K562 (cell line): ENCODE measurements at regions not wholly inside any gene's neighbourhood (a gene's known extent, or its start where the extent isn't known, plus 50 kb on each side); places are given as distances from the start of the nearest gene placed in this dataset.
"Not testable (repeated sequence)": the region's sequence is repeated elsewhere in the genome, so short reads cannot be mapped to it uniquely, and the experiment has no call there.

ENCODE experiments used
- ATAC-seq: fragments of 200-7000 bp; cut with Tn5 transposase; 3 replicates; pipeline ENCODE4 v1.9.1; 2020; ENCODE audit warnings: moderate library complexity
- BruUV-seq: library from RNA; stranded (reverse); fragments of 400-500 nt; replicated peaks from 2 replicates; lab custom pipeline; 2021; lab: Mats Ljungman, UMichigan
- CTCF ChIA-PET: fragments of 300-600 bp; formaldehyde crosslinking; extraction: SDS; loops from one replicate; lab custom pipeline; 2021; ENCODE audit warnings: low intra/inter-chr PET ratio; lab: Yijun Ruan, JAX
- POLR2A ChIA-PET: fragments of 300-600, 350-650 bp; sonication (Branson Sonifier 250); formaldehyde crosslinking; extraction: SDS; loops from one replicate; lab custom pipeline; 2021; ENCODE audit warnings: antibody characterized with exemption, inconsistent platforms; lab: Yijun Ruan, JAX
- DNase-seq, 4 experiments: peaks; one replicate each; pipeline versions ENCODE4 v3.0.0 to v3.0.0-alpha.2; 2011 to 2018; ENCODE audit warnings: low spot score in 3 of 4, mixed read lengths in 3 of 4; ENCODE audit errors: extremely low read depth in 1 of 4
- FAIRE-seq: peaks from 2 replicates; lab custom pipeline; 2011; peaks lifted over from hg19 to GRCh38; lab: Jason Lieb, UNC
- H2AFZ ChIP-seq: 2 replicates; pipeline ENCODE4 v1.6.0; 2011; ENCODE audit warnings: low read depth, low read length, control low read depth, inconsistent platforms
- H3K27ac ChIP-seq: fragments of 200-600 bp; 3 replicates; pipeline ENCODE4 v1.8.0; 2011; ENCODE audit warnings: low read depth, mild to moderate bottlenecking, control low read depth, inconsistent platforms, low read length, moderate library complexity, mixed read lengths; ENCODE audit errors: extremely low read depth
- H3K27me3 ChIP-seq, 2 experiments: fragments of 300-600 bp in 1 of 2; 2 replicates in 1 of 2; 3 replicates in 1 of 2; pipeline versions ENCODE4 v1.6.0 to v1.8.0; 2011; ENCODE audit warnings: inconsistent platforms in 2 of 2, low read length in 2 of 2, mild to moderate bottlenecking in 1 of 2, mixed read lengths in 1 of 2, moderate library complexity in 1 of 2; ENCODE audit not compliant: control insufficient read depth in 2 of 2, insufficient read depth in 2 of 2
- H3K36me3 ChIP-seq: fragments of 300-600 bp; 3 replicates; pipeline ENCODE4 v1.8.0; 2011; ENCODE audit warnings: mild to moderate bottlenecking, low read length, inconsistent platforms; ENCODE audit not compliant: control insufficient read depth, insufficient read depth
- H3K4me1 ChIP-seq, 2 experiments: fragments of 200-600 bp in 1 of 2; replicated peaks in 1 of 2; 2 replicates in 1 of 2; 3 replicates in 1 of 2; pipeline versions ENCODE4 v1.5.1 to v1.8.0; 2011; ENCODE audit warnings: inconsistent platforms in 2 of 2, low read length in 2 of 2, mild to moderate bottlenecking in 1 of 2, mixed read lengths in 1 of 2, moderate library complexity in 1 of 2; ENCODE audit not compliant: control insufficient read depth in 2 of 2, insufficient read depth in 2 of 2
- H3K4me2 ChIP-seq: 2 replicates; pipeline ENCODE4 v1.6.1; 2011; ENCODE audit warnings: low read length, control low read depth, inconsistent platforms, mixed read lengths; ENCODE audit not compliant: insufficient read depth
- H3K4me3 ChIP-seq: fragments of 200-600 bp; sonication (generic), shearing (Covaris generic); 2 replicates; pipeline ENCODE4 v1.5.1; 2016; ENCODE audit warnings: control low read depth, inconsistent platforms
- H3K79me2 ChIP-seq: fragments of 200-600 bp; 3 replicates; pipeline ENCODE4 v1.8.0; 2011; ENCODE audit warnings: low read length, inconsistent platforms; ENCODE audit not compliant: control insufficient read depth, insufficient read depth
- H3K9ac ChIP-seq, 2 experiments: 2 replicates each; pipeline versions ENCODE4 v1.6.0 to v1.6.1; 2011; ENCODE audit warnings: low read depth in 2 of 2, low read length in 2 of 2, control low read depth in 1 of 2, inconsistent platforms in 1 of 2, mild to moderate bottlenecking in 1 of 2, mixed read lengths in 1 of 2; ENCODE audit not compliant: insufficient read depth in 1 of 2
- H3K9me1 ChIP-seq: one replicate; pipeline ENCODE4 v1.6.0; 2011; ENCODE audit warnings: inconsistent platforms, mild to moderate bottlenecking, low read length, moderate library complexity; ENCODE audit not compliant: control insufficient read depth, insufficient read depth
- H3K9me3 ChIP-seq: replicated peaks from 2 replicates; pipeline ENCODE4 v1.5.1; 2011; ENCODE audit warnings: low read depth, low read length, inconsistent platforms; ENCODE audit not compliant: control insufficient read depth, insufficient read depth
- H4K20me1 ChIP-seq: replicated peaks from 2 replicates; pipeline ENCODE4 v1.6.1; 2011; ENCODE audit warnings: low read length, inconsistent platforms, mixed read lengths; ENCODE audit not compliant: control insufficient read depth, insufficient read depth
- HMG20A ChIP-seq: fragments of 450-650 bp; formaldehyde crosslinking; conservative IDR thresholded peaks from 2 replicates; pipeline ENCODE4 v1.4.0; 2020; ENCODE audit warnings: mild to moderate bottlenecking, mixed read lengths
- KAT7 ChIP-seq: sonication (generic); formaldehyde crosslinking; IDR thresholded peaks from 2 replicates; pipeline ENCODE4 v1.8.0; 2022; ENCODE audit warnings: missing genetic modification reagents, mild to moderate bottlenecking, borderline replicate concordance
- MAFF ChIP-seq: IDR thresholded peaks from 2 replicates; pipeline ENCODE4 v1.6.1; 2012; ENCODE audit warnings: low read length, improper control_type of control experiment
- MTA3 ChIP-seq: fragments of 450-650 bp; formaldehyde crosslinking; IDR thresholded peaks from 2 replicates; pipeline ENCODE4 v1.6.1; 2017; ENCODE audit warnings: mild to moderate bottlenecking, borderline replicate concordance
- WGBS: fragments of 100-300 bp; shearing (Covaris generic); methylation state at CpG from one replicate; pipeline ENCODE4 v1.1.6; 2016; ENCODE audit warnings: low coverage, mixed read lengths; ENCODE audit not compliant: insufficient coverage; ENCODE audit errors: missing lambda C conversion rate; 5-methylcytosine and 5-hydroxymethylcytosine counted together
- in situ Hi-C: fragments of 300-500 bp; cut with MboI; formaldehyde crosslinking; loops from 4 replicates; pipeline ENCODE4 v1.15.0; 2018; ENCODE audit warnings: inconsistent platforms, mixed read lengths
- intact Hi-C: fragments of 100-400 bp; cut with micrococcal nuclease; formaldehyde crosslinking; loops from 2 replicates; pipeline ENCODE4 v1.14.2; 2022
- TF ChIP-seq, protein P1 (sequence below): fragments of 200-600 bp; sonication (generic); IDR thresholded peaks from one replicate; pipeline ENCODE4 v1.6.1; 2012; ENCODE audit warnings: mild to moderate bottlenecking, low read depth, low read length, inconsistent platforms

DNA sequence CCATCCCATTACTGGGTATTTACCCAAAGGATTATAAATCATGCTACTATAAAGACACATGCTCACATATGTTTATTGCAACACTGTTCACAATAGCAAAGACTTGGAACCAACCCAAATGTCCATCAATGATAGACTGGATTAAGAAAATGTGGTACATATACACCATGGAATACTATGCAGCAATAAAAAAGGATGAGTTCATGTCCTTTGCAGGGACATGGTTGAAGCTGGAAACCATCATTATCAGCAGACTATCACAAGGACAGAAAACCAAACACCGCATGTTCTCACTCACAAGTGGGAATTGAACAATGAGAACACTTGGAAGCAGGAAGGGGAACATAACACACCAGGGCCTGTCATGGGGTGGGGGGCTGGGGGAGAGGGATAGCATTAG, 249.6 kb upstream of the RASGRP1 start:
- H3K4me1 ChIP-seq, BruUV-seq, H3K36me3 ChIP-seq, H4K20me1 ChIP-seq, DNase-seq, POLR2A ChIA-PET, H3K4me3 ChIP-seq, intact Hi-C loops, ATAC-seq, H3K27me3 ChIP-seq, H3K27ac ChIP-seq, H3K9ac ChIP-seq, H3K9me1 ChIP-seq, H2AFZ ChIP-seq, H3K79me2 ChIP-seq, CTCF ChIA-PET, H3K4me2 ChIP-seq, H3K9me3 ChIP-seq, FAIRE-seq: not testable (repeated sequence)
- WGBS, result 0% methylated on average over 1 of the region's 1 CpG
- in situ Hi-C loops, result loop anchor here (25.0 kb wide), 1 partner anchor 773 kb away; the partner anchor contains the start of gene THBS1

GRCh38 chr15:38814891-38815290, 250.3 kb upstream of the RASGRP1 start:
- Histone ChIP-seq H3K27me3 (peaks cover 0 to 5% of the 10 kb centered on the region in 2 experiments; a peak in 2 of 5 replicates), H3K4me3 (no peak overlapping the region), H3K79me2 (no peaks in the 10 kb centered on the region), H3K27ac (no peak overlapping the region), H3K4me1 (no peaks in the 10 kb centered on the region), H3K9me3 (no peaks in the 10 kb centered on the region), H4K20me1 (no peaks in the 10 kb centered on the region), H2AFZ (no peak overlapping the region), H3K9me1 (no peaks in the 10 kb centered on the region), H3K9ac (no peak overlapping the region), H3K36me3 (no peaks in the 10 kb centered on the region), H3K4me2 (no peak overlapping the region)
- POLR2A ChIA-PET, result no interaction called here
- DNase-seq, result no peak
- no peak for ATAC-seq
- 0% methylated on average over 1 of the region's 1 CpG for WGBS
- intact Hi-C loops, result loop anchor here (5.0 kb wide), 1 partner anchor 177 kb away; no protein-coding TSS in a partner anchor
- BruUV-seq, result no TSS peak
- CTCF ChIA-PET, result no interaction called here
- in situ Hi-C loops, result loop anchor here (25.0 kb wide), 1 partner anchor 772 kb away; the partner anchor contains the start of gene THBS1
- FAIRE-seq, result no peak
- TF ChIP-seq MAFF (no peak), HMG20A (CRISPR knock-in tag) (no peak), KAT7 (no peak), MTA3 (no peak)
- TF ChIP-seq, protein P1, sequence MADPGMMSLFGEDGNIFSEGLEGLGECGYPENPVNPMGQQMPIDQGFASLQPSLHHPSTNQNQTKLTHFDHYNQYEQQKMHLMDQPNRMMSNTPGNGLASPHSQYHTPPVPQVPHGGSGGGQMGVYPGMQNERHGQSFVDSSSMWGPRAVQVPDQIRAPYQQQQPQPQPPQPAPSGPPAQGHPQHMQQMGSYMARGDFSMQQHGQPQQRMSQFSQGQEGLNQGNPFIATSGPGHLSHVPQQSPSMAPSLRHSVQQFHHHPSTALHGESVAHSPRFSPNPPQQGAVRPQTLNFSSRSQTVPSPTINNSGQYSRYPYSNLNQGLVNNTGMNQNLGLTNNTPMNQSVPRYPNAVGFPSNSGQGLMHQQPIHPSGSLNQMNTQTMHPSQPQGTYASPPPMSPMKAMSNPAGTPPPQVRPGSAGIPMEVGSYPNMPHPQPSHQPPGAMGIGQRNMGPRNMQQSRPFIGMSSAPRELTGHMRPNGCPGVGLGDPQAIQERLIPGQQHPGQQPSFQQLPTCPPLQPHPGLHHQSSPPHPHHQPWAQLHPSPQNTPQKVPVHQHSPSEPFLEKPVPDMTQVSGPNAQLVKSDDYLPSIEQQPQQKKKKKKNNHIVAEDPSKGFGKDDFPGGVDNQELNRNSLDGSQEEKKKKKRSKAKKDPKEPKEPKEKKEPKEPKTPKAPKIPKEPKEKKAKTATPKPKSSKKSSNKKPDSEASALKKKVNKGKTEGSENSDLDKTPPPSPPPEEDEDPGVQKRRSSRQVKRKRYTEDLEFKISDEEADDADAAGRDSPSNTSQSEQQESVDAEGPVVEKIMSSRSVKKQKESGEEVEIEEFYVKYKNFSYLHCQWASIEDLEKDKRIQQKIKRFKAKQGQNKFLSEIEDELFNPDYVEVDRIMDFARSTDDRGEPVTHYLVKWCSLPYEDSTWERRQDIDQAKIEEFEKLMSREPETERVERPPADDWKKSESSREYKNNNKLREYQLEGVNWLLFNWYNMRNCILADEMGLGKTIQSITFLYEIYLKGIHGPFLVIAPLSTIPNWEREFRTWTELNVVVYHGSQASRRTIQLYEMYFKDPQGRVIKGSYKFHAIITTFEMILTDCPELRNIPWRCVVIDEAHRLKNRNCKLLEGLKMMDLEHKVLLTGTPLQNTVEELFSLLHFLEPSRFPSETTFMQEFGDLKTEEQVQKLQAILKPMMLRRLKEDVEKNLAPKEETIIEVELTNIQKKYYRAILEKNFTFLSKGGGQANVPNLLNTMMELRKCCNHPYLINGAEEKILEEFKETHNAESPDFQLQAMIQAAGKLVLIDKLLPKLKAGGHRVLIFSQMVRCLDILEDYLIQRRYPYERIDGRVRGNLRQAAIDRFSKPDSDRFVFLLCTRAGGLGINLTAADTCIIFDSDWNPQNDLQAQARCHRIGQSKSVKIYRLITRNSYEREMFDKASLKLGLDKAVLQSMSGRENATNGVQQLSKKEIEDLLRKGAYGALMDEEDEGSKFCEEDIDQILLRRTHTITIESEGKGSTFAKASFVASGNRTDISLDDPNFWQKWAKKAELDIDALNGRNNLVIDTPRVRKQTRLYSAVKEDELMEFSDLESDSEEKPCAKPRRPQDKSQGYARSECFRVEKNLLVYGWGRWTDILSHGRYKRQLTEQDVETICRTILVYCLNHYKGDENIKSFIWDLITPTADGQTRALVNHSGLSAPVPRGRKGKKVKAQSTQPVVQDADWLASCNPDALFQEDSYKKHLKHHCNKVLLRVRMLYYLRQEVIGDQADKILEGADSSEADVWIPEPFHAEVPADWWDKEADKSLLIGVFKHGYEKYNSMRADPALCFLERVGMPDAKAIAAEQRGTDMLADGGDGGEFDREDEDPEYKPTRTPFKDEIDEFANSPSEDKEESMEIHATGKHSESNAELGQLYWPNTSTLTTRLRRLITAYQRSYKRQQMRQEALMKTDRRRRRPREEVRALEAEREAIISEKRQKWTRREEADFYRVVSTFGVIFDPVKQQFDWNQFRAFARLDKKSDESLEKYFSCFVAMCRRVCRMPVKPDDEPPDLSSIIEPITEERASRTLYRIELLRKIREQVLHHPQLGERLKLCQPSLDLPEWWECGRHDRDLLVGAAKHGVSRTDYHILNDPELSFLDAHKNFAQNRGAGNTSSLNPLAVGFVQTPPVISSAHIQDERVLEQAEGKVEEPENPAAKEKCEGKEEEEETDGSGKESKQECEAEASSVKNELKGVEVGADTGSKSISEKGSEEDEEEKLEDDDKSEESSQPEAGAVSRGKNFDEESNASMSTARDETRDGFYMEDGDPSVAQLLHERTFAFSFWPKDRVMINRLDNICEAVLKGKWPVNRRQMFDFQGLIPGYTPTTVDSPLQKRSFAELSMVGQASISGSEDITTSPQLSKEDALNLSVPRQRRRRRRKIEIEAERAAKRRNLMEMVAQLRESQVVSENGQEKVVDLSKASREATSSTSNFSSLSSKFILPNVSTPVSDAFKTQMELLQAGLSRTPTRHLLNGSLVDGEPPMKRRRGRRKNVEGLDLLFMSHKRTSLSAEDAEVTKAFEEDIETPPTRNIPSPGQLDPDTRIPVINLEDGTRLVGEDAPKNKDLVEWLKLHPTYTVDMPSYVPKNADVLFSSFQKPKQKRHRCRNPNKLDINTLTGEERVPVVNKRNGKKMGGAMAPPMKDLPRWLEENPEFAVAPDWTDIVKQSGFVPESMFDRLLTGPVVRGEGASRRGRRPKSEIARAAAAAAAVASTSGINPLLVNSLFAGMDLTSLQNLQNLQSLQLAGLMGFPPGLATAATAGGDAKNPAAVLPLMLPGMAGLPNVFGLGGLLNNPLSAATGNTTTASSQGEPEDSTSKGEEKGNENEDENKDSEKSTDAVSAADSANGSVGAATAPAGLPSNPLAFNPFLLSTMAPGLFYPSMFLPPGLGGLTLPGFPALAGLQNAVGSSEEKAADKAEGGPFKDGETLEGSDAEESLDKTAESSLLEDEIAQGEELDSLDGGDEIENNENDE, result no peak
